ENCODE measurements at regions not wholly inside any gene's neighbourhood (a gene's known extent, or its start where the extent isn't known, plus 50 kb on each side); places are given as distances from the start of the nearest gene placed in this dataset.

GRCh38 chr16:86756882-86757703, 178.7 kb downstream of the FOXL1 start:
- no peak for DNase-seq
- Mint-ChIP-seq H3K36me3 (no peaks in the 10 kb centered on the region), H3K27ac (peak overlapping the region in 1 of 6 donors; percentile 36), H3K27me3 (ENCODE audit: low read depth in 3 of 3) (peaks cover 3 to 8% (median 6%) of the 10 kb centered on the region in 3 donors), H3K9me3 (no peaks in the 10 kb centered on the region), H3K4me3 (peak overlapping the region in 1 of 5 donors; percentile 27), H3K4me1 (peaks cover 8% of the 10 kb centered on the region in 2 donors)

- Mint-ChIP-seq H3K27ac (no peak overlapping the region), H3K36me3 (no peaks in the 10 kb centered on the region), H3K4me3 (no peak overlapping the region), H3K4me1 (peaks cover 8% of the 10 kb centered on the region in 2 donors), H3K27me3 (ENCODE audit: low read depth in 3 of 3) (peaks cover 3 to 8% (median 6%) of the 10 kb centered on the region in 3 donors), H3K9me3 (no peaks in the 10 kb centered on the region)
- DNase-seq, result no peak
Observed at GRCh38 chr16:86757704-86758040, 179.3 kb downstream of the FOXL1 start.

GRCh38 chr16:86758932-86759331, 180.6 kb downstream of the FOXL1 start:
- Mint-ChIP-seq H3K4me1 (peaks cover 8% of the 10 kb centered on the region in 2 donors), H3K36me3 (no peaks in the 10 kb centered on the region), H3K4me3 (no peak overlapping the region), H3K9me3 (no peaks in the 10 kb centered on the region), H3K27ac (no peak overlapping the region), H3K27me3 (ENCODE audit: low read depth in 3 of 3) (peaks cover 3 to 8% (median 6%) of the 10 kb centered on the region in 3 donors)
- DNase-seq, result no peak

GRCh38 chr16:86761111-86762031, 183.0 kb downstream of the FOXL1 start:
- Mint-ChIP-seq H3K27me3 (ENCODE audit: low read depth in 3 of 3) (peaks cover 3 to 10% (median 8%) of the 10 kb centered on the region in 3 donors), H3K27ac (no peak overlapping the region), H3K36me3 (no peaks in the 10 kb centered on the region), H3K4me3 (no peak overlapping the region), H3K4me1 (peaks cover 8% of the 10 kb centered on the region in 2 donors), H3K9me3 (no peaks in the 10 kb centered on the region)
- peak in 2 of 3 donors; percentile 6 to 38 for DNase-seq

DNA sequence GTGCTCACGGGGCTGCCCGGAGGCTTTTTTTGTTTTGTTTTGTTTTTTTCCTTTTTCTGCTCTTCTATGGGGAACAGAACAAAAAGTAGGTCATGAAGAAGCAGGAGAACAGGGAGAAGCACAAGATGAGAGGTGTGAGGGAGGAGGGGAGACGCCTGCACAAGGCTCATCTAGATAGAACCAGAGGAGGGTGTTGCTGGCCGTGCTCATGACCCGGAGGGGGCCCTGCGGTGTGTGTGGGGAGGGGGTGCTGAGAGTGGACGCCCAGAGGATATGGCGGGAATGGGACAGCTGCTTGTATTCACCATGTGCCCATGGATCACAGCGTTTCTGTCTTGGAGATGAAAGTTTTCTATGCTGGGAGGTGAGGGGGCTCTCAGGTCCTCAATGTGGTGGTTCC, 183.7 kb downstream of the FOXL1 start:
- no peak overlapping the region for H3K4me3 Mint-ChIP-seq
- no peaks in the 10 kb centered on the region for H3K36me3 Mint-ChIP-seq
- no peak for DNase-seq
- no peaks in the 10 kb centered on the region for H3K9me3 Mint-ChIP-seq
- peaks cover 6% of the 10 kb centered on the region in 2 donors for H3K4me1 Mint-ChIP-seq
- peaks cover 3 to 15% (median 8%) of the 10 kb centered on the region in 3 donors for H3K27me3 Mint-ChIP-seq (ENCODE audit: low read depth in 3 of 3)
- no peak overlapping the region for H3K27ac Mint-ChIP-seq

GRCh38 chr16:86763819-86764218, 185.5 kb downstream of the FOXL1 start:
- no peak for DNase-seq
- H3K4me1 Mint-ChIP-seq, result no peaks in the 10 kb centered on the region
- no peak overlapping the region for H3K27ac Mint-ChIP-seq
- no peaks in the 10 kb centered on the region for H3K9me3 Mint-ChIP-seq
- peaks cover 3 to 14% (median 5%) of the 10 kb centered on the region in 3 donors for H3K27me3 Mint-ChIP-seq (ENCODE audit: low read depth in 3 of 3)
- no peak overlapping the region for H3K4me3 Mint-ChIP-seq
- no peaks in the 10 kb centered on the region for H3K36me3 Mint-ChIP-seq

DNA sequence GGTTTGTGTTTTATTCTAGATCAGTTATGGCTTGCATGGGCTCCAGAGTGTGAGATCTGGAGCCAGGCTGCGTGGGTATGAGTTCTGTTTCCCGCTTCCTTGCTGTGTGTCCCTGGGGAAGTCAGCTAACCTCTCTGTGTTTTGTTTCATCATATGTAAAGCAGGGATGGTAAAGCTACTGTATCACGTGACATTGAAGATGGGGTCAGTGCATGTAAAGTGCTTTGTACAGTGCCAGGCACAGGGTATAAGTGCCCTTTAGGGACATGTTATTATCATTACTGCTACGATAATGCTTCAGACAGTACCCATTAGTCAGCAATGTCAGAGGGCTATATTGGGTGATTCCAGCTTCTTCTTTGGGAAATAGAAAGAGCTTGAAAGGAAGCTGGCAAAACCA, 186.2 kb downstream of the FOXL1 start:
- no peaks in the 10 kb centered on the region for H3K4me1 Mint-ChIP-seq
- no peaks in the 10 kb centered on the region for H3K9me3 Mint-ChIP-seq
- H3K4me3 Mint-ChIP-seq, result no peak overlapping the region
- no peak for DNase-seq
- H3K27ac Mint-ChIP-seq, result no peak overlapping the region
- H3K36me3 Mint-ChIP-seq, result no peaks in the 10 kb centered on the region
- H3K27me3 Mint-ChIP-seq (ENCODE audit: low read depth in 3 of 3), result peaks cover 3 to 12% (median 5%) of the 10 kb centered on the region in 3 donors

DNA sequence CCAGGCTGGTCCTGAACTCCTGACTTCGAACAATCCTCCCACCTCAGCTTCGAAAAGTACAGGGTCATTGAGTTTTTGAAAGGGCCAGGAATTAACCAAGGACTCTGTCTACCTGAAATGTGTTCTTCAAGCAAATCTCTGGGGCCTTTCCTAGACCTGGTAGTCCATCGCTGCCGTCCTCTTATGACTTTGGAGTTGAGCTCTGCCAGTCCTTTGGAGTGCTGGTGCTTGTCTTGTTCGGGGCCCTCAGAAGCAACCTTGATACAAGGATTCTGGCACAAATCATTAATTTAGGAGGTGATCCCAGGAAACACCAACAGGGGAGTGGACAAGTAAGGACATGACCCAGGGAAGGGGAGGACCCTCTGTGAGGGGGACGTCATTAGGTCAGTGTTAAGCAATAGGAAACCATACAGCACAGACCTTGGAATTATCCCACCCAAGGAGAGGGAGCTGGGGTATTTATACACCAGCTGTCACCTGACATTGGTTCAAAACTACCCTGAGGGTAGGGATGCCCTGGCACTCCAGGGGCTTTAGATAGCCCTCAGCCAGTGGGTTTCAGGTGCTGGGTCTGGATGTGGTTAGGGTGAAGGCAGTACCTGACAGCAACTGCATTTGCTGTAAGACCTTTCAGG, 187.2 kb downstream of the FOXL1 start:
- Mint-ChIP-seq H3K4me3 (no peak overlapping the region), H3K27ac (no peak overlapping the region), H3K9me3 (no peaks in the 10 kb centered on the region), H3K27me3 (ENCODE audit: low read depth in 3 of 3) (peaks cover 4 to 9% (median 8%) of the 10 kb centered on the region in 3 donors), H3K36me3 (no peaks in the 10 kb centered on the region), H3K4me1 (no peaks in the 10 kb centered on the region)
- DNase-seq, result no peak

- H3K4me1 Mint-ChIP-seq, result no peaks in the 10 kb centered on the region
- H3K27me3 Mint-ChIP-seq (ENCODE audit: low read depth in 3 of 3), result peaks cover 2 to 11% (median 7%) of the 10 kb centered on the region in 3 donors
- no peaks in the 10 kb centered on the region for H3K9me3 Mint-ChIP-seq
Observed at GRCh38 chr16:86766700-86767099, 188.4 kb downstream of the FOXL1 start.

DNA sequence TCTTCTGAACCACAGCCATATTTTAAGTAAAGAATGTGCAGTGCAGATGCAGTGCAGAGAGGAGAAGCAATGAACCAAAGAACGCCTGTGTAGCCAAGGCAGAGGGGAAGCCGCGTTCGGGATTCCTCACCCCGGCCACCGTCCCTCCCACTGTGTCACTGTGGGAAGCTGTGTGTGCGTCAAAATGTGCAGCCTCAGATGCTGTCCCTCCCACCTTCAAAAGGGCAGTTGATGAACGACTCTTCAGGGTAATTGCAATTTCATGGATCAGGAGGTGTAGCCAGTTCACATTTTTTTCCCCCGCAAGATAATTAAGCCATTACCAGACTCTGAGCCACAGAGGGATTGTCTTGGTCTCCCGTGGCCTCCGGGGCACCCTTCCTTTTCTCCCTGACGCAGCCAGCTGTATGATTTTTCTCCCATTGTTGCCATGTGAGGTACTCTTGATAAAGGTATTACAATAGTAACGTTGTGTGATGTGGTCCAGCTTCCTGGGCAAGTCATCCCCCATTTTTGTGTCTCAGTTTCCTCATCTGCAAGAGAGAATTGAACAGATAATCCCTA, 190.0 kb downstream of the FOXL1 start:
- no peak overlapping the region for H3K4me3 Mint-ChIP-seq
- H3K27me3 Mint-ChIP-seq (ENCODE audit: low read depth in 3 of 3), result peaks cover 2 to 11% (median 5%) of the 10 kb centered on the region in 3 donors
- H3K9me3 Mint-ChIP-seq, result no peaks in the 10 kb centered on the region
- no peaks in the 10 kb centered on the region for H3K36me3 Mint-ChIP-seq
- no peaks in the 10 kb centered on the region for H3K4me1 Mint-ChIP-seq
- H3K27ac Mint-ChIP-seq, result no peak overlapping the region
- no peak for DNase-seq

More at GRCh38 chr16:86766700-86767099, 188.4 kb downstream of the FOXL1 start:
- DNase-seq, result no peak
- Mint-ChIP-seq H3K27ac (no peak overlapping the region), H3K36me3 (no peaks in the 10 kb centered on the region), H3K4me3 (no peak overlapping the region)

- H3K27ac Mint-ChIP-seq, result no peak overlapping the region
- no peak overlapping the region for H3K4me3 Mint-ChIP-seq
- H3K27me3 Mint-ChIP-seq (ENCODE audit: low read depth in 3 of 3), result peaks cover 2 to 11% (median 5%) of the 10 kb centered on the region in 3 donors
- DNase-seq, result no peak
- no peaks in the 10 kb centered on the region for H3K4me1 Mint-ChIP-seq
- no peaks in the 10 kb centered on the region for H3K9me3 Mint-ChIP-seq
- H3K36me3 Mint-ChIP-seq, result no peaks in the 10 kb centered on the region
Observed at GRCh38 chr16:86768999-86769398, 190.7 kb downstream of the FOXL1 start.

DNA sequence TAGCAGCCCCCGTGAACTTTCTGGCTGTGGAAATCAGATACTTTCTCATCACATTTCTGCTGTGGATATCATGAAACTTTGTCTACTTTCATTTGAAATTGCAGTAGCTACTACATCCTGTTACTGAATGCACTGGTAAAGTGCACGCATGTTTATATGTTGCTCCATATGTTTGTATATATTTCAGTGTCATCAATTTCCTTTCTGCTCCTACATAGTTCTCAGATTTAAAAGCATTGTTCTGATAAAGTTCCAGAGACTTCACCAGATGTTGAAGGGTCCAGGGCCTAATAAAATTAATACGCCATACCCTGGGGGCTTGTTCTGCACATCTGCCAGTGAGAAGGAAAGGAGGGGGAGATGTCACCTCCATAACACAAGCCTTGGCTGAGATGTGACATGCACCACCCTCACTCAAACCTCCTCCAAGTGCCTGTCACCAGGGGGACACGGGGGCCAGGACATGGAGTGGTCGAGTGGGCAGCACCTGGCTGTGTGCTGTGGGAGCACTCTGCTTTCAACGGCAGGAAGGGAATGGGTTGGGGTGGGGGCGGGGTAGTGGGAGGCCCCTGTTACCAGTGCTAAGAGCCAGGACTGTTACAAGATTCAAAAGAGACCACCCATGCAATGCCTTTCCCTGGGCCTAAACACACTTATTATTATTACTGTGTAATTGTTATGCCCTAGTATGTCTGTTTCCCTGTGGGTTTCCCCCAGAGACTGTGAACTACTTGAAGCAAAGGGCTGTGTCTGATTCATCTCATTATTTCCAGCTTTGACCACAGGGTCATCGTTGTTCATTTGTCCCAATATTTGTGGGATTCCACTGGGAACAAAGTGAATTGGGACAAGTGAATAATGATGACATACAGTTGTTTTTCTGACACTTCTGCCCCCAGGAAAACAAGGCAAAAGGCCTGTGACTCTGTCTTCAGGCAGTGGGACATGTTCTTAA, 193.4 kb downstream of the FOXL1 start:
- H3K4me3 Mint-ChIP-seq, result no peak overlapping the region
- no peaks in the 10 kb centered on the region for H3K9me3 Mint-ChIP-seq
- no peaks in the 10 kb centered on the region for H3K36me3 Mint-ChIP-seq
- no peaks in the 10 kb centered on the region for H3K4me1 Mint-ChIP-seq
- H3K27me3 Mint-ChIP-seq (ENCODE audit: low read depth in 3 of 3), result peaks cover 3 to 9% (median 5%) of the 10 kb centered on the region in 3 donors
- no peak for DNase-seq
- H3K27ac Mint-ChIP-seq, result no peak overlapping the region

Measured in immature natural killer cell (primary cell).